ACHN (cell line): ENCODE measurements at regions not wholly inside any gene's neighbourhood (a gene's known extent, or its start where the extent isn't known, plus 50 kb on each side); places are given as distances from the start of the nearest gene placed in this dataset.
A peak's percentile ranks its signal among the peaks of the same experiment; 100 is the strongest.
"Not testable (repeated sequence)": the region's sequence is repeated elsewhere in the genome, so short reads cannot be mapped to it uniquely, and the experiment has no call there.

Experiments used
- DNase-seq: peaks from one replicate; pipeline ENCODE4 v3.0.0-alpha.2; 2015
- in situ Hi-C: cut with HindIII; loops from 2 replicates; pipeline ENCODE4 v1.10.0; 2017; ENCODE audit warnings: low sequenced_read_pairs, low pct_ligation_motif_present, low pct_unique_long_range_greater_than_20kb

DNA sequence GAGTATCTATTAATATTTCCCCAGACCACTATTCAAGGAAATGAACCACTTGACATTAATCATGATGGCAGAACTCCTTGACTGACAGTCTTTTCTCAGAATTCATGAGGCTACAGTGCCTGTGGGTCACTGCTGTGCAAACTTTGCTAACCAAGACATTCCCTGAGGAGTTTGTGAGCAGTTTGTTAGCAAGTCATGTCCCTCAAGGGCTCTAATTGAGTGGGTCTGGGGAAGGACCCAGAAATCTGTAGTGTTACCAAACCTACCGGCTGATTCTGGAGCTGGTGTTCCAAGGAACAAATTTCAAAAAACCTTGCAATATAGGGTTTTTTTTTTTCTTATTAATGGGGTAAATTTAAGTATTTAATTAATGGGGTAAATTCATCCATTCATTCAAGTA lies 103.2 kb upstream of the VANGL1 start:
- no peak for DNase-seq
- in situ Hi-C loops, result no loop called here

DNA sequence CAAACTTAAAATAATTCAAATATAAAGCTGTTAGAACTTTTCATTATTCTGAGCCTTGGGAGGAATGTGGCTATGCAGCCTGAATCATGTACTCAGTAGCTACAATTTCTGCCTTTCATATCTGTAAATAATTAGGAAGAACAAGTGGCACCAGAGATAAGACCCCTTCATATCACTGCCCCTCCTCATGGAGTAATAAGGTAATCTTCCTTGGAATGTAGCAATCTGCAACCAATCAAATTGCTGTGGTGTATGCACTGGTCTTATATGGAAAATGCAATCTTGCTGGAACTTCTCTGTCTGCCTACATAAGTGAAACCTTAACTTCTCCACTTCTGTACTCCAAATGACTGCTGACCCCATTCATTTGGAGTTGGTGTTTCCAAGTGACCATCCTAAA lies 104.4 kb upstream of the VANGL1 start:
- no peak for DNase-seq
- in situ Hi-C loops, result no loop called here

DNA sequence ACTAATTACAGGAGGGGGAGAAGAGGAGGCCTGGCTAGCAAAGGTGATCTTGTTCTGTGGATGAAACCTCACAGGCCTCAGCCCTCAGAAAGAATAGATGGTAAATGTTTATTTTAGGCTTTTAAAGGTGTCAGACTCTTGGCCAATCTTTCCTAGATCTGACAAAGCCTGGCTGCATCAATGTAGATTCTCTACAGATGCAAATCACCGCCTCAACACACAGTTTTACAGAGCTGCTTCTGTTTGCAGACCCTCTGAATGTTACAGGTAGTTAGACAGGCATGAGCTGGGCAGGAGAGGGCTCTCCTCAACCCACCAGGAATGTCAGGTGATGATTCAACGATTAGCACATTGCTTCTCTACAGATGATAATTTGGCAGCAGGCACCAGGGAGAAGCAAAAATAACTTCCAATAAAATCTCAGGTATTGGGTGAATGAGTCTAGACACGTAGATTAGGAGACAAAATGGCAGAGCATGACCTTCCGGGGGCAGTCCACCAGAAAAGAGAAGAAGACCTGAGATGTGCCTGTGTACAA lies 105.4 kb upstream of the VANGL1 start:
- in situ Hi-C loops, result no loop called here
- no peak for DNase-seq

DNA sequence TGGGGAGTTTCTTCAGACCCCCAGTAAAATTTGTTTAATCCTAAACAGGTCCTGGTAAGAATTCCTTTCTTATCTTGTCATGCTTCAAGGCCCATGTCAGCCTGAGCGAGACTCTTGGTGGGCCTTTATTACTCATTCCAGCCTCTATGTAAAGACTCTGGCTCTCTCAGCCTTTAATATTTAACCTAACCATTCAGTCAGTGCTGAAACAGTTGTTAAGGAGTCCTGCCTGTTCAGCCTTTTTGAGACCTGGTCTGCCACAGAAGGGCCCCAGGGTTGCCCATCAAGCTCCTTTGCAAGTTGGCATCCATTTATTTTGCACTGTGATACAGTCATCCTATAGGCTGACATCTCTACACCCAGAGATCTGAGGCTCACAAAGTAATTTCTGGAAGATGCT lies 107.7 kb upstream of the VANGL1 start:
- in situ Hi-C loops, result no loop called here
- DNase-seq, result peak; percentile 86

DNA sequence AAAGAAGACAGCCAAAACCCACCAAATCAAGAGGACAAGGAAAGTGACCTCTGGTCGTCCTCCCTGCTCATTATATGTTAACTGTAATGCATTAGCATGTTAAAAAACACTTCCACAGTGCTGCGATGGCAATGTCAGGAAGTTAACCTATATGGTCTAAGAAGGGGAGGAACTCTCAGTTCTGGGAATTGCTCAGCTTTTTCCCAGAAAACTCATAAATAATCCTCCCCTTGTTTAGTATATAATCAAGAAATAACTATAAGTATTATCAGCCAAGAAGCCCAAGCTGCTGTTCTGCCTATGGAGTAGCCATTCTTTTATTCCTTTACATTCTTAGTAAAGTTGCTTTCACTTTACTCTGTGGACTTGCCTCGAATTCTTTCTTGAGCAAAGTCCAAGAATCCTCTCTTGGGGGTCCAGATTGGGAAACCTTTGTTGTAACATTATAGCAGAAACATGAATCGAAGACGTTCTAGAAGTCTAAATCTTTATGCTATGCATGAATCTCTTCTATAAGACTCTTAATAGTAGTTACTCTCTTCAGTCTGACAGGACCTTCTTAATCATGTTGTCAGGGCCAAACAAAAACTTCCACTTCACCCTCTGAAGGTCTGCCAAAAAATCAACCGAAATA lies 110.0 kb upstream of the VANGL1 start:
- peak; percentile 42 for DNase-seq
- in situ Hi-C loops, result no loop called here

DNA sequence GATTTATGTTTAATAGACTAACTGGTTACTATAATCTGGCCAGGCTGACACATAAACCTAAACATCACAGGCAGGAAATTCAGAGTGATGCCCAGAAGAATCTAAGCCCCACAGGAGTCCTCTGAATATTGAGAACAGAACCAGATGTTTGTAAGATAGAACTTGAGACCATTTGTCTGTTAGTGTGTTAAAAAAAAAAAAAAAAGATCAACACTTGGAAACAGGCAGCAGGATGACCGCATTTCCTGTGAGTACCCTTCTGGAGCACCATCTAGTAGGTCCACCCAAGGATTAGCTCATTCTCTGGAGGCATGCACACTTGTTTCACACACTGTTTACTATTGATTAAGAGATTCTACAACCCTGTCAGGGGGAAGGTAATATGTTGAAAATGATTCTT lies 111.4 kb upstream of the VANGL1 start:
- peak; percentile 35 for DNase-seq
- in situ Hi-C loops, result no loop called here

DNA sequence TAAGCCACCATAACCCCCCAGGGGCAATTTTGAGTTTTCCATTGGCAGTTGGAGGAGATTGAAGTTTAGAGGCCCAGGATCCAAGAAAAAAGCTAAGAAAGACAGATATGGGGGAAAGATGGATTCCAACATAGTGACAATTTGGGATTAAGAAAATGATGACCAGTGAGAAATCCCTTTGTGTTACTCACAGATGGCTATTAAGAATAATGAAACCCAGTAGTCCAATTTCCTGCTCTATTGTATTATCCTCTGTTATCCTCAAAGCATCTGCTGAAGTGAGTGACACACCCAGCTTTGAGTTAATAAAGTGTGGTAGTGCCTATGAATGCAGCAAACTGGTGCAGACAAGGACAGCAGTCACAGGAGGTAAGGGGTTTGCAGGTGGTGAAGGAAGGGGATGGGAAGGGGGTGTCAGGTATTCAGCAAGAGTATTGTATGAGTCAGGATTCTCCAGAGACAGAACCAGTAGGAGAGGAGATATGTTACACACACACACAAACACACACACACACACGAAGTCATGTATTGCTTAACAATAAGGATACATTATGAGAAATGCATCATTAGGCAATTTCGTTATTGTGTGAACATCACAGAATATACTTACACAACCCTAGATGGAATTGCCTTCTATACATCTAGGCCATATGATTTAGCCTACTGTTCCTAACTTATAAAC lies 112.4 kb upstream of the VANGL1 start:
- no peak for DNase-seq
- in situ Hi-C loops, result no loop called here

DNA sequence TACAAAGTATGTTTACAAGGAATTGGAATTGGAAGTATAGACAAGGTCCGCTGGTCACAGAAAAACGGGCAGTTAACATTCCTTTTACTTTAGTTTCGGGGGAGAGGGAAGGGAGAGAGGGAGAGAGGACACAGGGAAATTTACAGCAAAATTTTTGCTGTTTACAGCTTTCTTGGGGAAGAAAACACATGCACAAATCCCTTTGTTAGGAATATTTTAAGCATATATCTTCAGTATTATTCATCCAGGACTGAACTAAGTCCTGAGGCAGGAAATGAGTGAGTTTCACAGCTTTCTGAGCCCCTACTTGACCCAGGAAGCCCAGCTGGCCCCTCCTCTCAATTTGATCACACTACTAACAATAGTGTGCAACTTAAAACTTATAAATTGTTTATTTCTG lies 113.4 kb upstream of the VANGL1 start:
- DNase-seq, result peak; percentile 30
- in situ Hi-C loops, result not testable (repeated sequence)

DNA sequence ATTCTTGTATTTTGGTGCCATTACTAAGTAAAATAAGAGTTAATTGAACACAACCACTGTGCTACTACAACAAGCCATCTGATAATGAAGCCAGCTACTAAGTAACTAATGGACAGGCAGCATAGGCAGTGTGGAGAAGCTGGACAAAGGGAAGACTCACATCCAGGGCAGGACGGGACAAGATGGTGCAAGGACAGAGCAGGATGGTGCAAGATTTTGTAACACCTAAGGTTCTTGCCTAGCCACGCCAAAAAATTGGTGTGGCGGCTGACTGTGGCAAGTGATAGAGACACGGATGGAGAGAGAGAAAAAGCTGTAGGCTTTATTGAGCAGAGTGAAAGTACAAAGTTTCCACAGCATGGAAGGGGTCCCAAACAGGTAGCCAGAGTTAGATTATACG lies 114.0 kb upstream of the VANGL1 start:
- in situ Hi-C loops, result no loop called here
- DNase-seq, result no peak

DNA sequence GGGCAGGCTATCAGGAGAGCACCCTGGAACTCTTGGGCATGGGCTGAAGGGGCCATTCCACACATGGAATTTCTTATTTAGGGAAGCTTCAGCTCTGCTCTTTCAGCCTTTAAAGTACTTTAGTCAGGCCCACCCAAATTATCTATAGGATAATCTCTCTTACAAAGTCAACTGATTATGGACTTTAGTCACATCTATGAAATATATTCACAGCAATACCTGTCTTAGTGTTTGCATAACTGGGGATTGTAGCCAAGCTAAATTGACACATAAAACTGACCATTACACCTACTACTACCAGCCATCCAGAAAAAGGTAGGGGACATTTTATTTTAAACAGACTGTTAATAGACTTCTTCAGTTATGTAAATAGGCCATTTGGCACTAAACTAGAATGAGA lies 114.9 kb upstream of the VANGL1 start:
- DNase-seq, result no peak
- in situ Hi-C loops, result no loop called here

DNA sequence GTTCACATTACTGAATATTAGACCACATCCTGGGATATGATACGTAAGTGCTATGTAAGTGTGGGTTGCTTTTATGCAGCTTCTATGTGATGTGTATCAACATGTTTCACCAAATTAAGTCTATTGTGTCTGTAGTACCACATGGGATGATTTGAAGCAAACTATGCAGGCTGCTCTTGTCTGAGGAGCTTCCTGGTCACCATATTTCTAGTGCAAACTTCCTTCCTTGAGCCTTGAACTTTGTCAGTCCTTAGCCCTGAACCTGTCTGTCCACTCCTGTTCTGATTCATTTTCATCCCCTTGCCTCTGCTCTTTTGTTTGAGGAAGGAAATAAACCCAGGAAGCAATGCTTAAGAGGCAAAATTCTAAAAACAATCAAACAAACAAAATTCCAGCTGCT lies 117.5 kb upstream of the VANGL1 start:
- no peak for DNase-seq
- in situ Hi-C loops, result no loop called here

DNA sequence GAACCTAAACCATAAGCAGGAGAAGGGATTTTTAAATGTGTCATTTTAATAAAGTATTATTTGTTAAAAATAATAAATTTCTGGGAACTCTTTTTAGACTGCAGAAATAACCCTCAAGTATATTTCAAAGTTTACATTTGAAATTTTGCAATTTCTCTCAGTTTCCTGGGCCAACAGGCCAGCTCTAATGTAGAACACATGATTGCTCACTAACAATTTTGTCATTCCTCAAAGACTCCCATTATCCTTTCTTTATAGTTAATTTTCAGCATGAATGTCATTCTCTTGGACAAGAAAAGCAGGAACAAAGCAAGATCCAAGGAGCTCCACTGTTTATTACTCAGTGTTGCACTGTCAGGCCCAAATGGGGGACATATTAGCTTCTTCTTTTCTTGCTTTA lies 119.4 kb upstream of the VANGL1 start:
- in situ Hi-C loops, result no loop called here
- DNase-seq, result no peak

DNA sequence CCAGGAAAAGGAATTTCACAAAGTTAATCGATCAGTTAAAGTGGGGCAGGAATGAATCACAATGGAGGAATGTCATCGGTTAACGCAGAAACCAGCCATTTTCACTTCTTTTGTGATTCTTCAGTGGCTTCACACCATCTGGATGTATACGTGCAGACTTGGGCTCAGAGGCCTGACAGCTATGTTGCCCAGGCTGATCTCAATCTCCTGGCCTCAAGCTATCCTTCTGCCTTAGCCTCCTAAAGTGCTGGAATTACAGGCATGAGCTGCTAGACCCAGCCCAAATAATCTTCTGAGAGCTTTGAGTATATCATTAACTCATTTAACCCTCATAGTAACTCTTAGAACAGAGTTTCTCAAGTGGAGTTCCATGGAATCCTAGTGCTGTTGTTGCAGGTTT lies 126.5 kb upstream of the VANGL1 start:
- in situ Hi-C loops, result no loop called here
- DNase-seq, result no peak

DNA sequence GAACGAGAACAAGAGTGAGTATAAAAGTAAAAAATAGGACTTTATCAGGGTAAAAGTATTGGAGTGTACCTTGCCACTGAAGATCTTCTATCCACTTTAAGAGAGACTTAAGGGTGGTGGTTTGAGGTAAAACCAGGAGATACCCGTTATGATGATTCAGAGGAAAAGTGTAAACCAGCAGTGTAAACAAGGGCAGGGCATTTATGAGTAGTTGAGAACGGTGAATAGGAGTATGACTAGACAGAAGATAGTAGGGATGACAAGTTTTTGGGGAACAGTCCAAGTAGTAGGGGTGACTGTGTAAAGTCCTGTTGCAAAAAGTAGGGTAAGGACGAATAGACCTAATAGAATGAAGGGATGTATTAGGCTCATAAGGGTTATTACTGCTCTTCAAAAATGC lies 131.5 kb upstream of the VANGL1 start:
- in situ Hi-C loops, DNase-seq: not testable (repeated sequence)

DNA sequence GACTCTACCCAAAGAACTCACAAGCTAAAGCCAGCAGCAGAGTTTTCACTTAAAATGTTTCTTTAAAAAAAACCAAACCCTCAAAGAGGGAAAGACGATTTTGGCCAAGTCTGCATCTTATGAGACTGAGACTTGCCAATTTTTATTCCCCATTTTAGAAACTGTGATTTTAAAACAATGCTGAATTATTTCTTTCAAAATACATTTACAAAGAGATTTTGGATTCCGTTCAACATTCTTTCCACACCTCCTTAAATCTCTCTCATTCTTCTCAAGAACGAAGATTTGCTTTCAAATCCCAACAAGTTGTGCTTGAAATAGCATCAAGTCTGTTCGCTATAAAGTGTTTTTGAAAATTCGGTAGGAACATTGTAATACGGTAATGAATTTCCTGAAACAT lies 133.9 kb upstream of the VANGL1 start:
- no peak for DNase-seq
- in situ Hi-C loops, result no loop called here

DNA sequence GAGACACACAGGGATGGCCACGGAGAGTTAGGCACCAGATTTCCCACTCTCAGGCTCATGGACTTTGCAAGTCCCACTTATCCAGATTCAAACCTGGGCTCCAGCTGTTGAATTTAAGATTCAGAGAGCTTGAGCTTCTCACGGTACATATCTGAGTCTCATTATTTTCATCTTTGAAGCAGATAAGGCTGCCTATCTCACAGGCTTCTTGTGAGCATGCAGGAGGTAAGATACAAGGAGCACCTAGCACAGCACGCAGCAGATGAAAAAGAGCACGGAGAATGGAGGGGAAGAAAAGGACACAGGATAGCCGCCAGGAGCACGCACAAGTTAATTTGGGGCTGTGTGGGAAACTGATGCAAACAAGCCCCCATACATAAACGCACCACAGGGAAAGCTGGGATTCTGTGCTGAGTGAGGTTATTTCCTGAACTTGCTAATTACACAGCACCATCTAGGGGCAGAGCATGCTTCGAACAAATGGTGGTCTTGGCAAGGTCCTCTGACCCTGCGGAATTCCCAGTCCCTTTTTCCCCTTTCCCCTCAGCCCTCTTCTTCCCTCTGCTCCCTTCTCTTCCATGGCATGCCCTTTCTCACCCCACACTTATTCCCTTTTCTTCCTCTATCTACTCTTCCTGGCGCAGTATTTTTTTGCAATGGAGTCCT lies 134.7 kb upstream of the VANGL1 start:
- DNase-seq, result peak; percentile 48
- in situ Hi-C loops, result no loop called here

DNA sequence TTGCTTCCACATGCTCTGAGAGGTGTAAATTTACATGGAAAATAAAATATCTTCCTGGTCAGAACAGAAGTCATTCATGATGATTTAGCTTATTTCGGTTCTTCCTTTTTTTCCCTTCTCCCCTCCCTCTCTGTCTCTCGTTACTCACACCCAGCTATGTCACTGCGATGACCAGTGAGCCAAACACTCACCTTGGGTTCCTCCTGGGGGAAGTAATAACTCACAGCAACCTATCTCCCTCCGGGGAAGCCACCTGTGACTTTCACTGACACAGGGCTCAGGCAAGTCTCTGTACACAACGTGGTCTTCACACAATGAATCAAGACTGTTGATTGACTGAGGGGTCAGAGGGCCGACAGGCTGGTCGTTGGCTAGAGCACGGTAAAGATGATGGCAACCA lies 135.3 kb upstream of the VANGL1 start:
- in situ Hi-C loops, result no loop called here

DNA sequence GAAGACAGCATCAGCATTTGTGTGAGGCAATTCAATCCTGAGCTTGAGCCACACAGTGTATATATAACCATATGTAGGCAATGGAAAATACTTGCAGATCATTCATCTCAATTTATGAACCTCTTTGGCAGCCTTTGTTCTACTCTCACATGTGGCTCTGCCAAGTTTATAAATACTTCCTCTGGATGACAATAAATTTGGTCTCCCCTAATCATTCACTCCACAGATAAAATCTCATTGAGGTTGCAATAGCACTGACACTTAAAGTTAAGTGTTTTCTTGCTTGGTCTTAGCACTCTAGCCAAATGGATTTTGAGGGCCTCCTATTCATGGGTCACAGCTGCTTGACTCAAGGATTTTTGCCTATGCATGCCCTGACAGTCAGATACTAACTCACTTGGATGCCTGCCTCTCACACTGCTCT lies 136.6 kb upstream of the VANGL1 start:
- no peak for DNase-seq
- in situ Hi-C loops, result no loop called here

More for the DNA sequence above, 135.3 kb upstream of the VANGL1 start:
- no peak for DNase-seq

DNA sequence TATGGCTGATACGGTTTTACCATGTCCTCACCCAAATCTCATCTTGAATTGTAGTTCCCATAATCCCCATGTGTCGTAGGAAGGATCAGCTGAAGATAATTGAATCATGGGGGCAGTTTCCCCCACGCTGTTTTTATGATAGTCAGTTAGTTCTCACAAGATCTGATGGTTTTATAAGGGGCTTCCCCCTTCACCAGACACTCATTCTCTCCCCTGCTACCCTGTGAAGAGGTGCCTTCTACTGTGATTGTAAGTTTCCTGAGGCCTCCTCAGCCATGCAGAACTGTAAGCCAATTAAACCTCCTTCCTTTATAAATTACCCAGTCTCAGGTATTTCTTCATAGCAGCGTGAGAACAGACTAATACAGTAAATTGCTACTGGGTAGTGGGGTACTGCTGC lies 139.6 kb upstream of the VANGL1 start:
- DNase-seq, in situ Hi-C loops: not testable (repeated sequence)

DNA sequence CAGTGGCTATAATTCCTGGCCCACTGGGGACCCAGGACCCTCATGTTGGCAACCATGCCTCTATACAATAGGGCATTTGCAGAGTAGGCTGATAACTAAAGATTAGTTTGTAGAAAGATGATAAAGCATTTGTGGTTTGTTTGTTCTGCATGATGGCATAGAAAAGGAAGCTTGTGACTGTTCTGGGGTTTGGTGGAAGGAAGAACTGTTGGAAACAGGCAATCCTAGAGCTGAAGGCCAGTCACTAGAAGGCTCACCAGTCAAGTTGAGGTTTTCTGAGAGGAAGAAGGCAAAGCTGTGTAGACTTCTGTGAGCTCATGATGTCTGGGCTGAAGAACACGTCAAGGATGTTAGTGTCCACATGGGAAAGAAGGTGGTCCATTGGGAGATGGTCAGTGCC lies 140.3 kb upstream of the VANGL1 start:
- DNase-seq, result no peak
- in situ Hi-C loops, result no loop called here
